Ammon's horn (tissue), 1 donor: ENCODE measurements at regions not wholly inside any gene's neighbourhood (a gene's known extent, or its start where the extent isn't known, plus 50 kb on each side); places are given as distances from the start of the nearest gene placed in this dataset.
"Not testable (repeated sequence)": the region's sequence is repeated elsewhere in the genome, so short reads cannot be mapped to it uniquely, and the experiment has no call there.

Experiments
- DNase-seq: peaks from one replicate; pipeline ENCODE4 v3.0.0-alpha.2; 2016; ENCODE audit warnings: low spot score

- no peak for DNase-seq
Observed at GRCh38 chr14:30309405-30309804, 249.6 kb upstream of the G2E3 start.

DNA sequence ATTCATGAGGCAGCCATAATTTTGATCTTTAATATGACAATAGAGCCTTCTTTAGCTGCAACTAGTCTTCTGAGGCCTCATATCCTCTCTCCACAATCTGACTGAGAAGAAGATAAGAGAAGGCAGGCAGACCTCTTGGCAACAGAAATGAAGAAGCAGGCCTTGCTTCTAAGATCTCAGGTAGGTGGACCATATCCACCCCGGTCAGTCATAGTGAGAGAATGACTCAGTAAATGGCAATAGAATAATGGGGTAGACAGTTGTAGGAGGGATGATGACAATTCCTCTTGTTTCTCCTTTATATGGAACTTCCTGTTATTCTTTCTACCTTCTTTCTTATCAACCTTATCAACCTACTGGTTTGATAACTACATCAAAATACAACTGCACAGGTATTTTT is 246.7 kb upstream of the G2E3 start:
- DNase-seq, result no peak

DNA sequence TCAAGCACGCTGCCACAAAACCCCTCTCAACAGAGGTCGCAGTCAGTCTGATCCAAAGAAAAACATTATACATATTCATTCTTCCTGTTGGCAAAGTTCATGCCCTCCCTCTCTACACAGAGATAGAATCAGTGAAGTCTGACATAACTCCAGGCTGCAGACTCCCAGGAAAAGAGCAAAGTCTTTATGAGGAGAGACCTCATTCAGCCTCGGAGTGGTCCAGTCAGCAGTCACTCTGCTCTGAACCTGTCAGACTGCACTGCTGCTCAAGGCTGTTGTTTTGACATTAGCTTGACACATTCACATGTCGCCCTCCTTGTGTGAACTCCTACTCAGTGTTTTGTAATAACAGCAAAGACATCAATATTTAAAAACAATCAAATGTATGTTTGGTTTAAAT is 241.2 kb upstream of the G2E3 start:
- DNase-seq, result no peak

DNA sequence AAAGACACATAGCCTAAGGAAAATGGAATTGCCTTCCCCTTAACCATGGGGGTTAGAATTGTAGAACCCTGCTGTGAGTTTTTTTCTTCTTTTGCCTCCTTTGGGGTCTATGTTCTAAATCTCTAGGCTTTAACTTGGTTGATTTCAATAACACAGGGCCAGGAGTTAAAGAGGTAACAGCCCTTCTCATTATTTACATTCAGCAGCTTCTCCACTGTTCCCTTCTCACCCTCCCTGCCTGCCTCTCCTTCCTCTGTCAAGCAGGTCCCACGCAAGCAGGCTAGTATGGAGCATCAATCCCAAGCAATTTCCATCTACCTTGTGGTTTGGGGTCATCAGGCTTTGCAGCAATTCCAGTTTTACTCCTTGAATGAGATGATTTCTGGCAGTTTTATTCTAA is 236.1 kb upstream of the G2E3 start:
- no peak for DNase-seq

GRCh38 chr14:30330033-30330432 is 228.9 kb upstream of the G2E3 start:
- no peak for DNase-seq

DNA sequence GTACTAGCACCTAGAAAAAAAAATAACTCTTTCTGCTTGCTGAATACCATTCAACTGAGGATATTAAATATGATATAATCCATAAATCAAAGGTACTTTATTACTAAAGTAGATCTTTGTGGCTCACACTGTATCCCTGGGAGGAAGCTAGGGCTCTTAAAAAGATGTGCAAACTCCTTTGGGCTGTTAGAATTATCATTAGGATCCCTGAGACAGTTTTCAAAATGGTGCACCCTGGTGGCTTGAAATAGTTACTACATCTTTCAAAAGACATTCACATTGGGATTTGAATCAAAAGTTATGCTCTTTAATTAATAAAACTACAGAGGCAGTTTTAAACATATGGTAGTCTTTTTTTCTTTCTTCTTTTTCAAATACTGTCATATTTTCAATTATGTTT is 228.5 kb upstream of the G2E3 start:
- no peak for DNase-seq

DNA sequence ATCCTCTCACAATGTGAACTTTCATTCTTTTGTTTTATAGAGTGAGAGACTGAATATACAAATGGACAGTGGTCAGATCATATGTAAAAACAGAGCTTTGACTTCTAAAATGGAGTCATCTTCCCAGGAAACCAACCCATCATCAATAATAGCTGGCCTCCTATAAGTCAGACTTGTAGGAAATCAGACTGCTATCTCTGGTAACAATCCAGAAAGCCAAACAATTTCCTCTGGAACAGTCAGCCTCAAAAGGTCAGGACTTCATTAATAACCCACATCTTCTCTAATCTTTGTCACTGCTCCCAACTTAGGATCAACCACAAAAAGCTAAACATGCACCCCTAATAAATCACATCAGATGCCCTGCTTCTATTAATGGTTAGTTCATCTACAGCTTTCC is 227.9 kb upstream of the G2E3 start:
- no peak for DNase-seq

DNA sequence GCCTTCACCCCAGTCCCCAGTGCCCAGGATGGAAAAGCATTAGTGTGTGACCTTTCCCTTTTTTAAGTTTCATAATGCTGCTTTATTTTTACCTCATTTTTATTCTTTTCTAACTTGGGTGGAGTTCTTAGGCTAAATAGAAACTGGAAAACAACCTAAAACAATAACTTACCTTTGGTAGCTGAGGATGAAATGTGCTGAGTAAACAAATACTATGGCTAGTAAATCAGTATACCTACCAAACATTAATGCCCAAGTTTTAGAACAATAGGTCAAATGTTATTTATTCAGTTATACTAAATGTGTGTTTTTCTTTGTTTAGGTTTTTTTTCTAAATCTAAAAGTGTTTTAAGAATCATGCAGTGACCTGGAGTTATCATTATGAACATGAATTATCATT is 226.6 kb upstream of the G2E3 start:
- DNase-seq, result no peak

DNA sequence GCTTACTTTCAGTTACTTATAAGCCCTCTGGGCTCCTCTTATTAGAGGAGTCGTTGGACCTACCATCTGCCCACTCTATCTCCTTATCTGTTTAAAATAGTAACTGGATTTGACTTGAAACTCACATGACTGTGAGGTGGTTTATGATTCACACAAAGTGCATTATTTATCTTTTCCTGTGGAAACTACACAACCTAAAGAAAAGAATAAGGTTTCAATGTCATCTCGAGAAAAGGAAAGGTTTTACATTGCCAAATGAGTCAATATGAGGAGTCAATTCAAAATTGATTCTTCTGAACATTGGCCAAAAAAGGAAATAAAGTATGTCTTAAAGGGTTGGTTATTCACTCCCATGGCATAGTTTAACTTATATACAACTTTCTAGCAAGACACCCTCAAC is 225.0 kb upstream of the G2E3 start:
- no peak for DNase-seq

- no peak for DNase-seq
Observed at GRCh38 chr14:30337456-30337855, 221.5 kb upstream of the G2E3 start.

- DNase-seq, result no peak
Observed at GRCh38 chr14:30339311-30339901, 219.6 kb upstream of the G2E3 start.

DNA sequence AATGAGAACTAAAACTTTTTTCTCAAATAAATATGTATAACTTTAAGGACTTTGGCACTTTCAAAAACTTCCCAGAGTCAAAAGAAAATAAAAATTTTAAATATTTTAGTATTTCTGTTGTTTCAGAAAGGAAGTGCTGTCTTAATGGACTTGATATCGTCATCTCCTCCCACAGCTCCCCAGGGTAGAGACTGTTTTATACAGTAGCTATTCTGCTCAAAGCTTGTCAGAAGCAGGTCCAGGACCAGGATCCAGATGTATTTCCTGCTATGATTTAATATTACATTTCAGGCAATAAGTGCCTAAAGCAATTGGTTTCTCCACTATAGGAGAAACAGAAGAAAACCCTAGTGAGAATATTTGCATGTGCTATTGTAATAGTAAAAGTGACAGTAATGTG is 218.5 kb upstream of the G2E3 start:
- DNase-seq, result no peak

GRCh38 chr14:30345511-30345910 is 213.4 kb upstream of the G2E3 start:
- no peak for DNase-seq

DNA sequence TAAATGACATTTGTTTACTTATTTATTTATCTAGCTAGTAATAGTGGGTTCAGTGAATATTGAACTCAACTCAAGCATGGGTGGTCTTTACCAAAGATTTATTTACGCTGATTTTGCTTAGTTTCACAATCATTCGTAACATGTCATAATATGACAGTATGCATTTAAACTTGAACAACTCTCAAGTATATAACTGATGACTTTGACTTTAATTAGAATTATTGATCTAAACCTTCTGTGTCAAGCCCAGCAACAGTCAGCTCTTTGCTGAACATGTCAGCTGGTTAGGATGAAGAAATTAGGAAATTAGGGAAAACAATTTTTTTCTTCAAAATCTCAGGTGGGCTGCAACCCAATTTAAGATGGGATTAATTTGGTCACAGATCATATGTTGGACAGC is 210.5 kb upstream of the G2E3 start:
- no peak for DNase-seq

GRCh38 chr14:30349520-30349919 is 209.4 kb upstream of the G2E3 start:
- peak; percentile 28 for DNase-seq

DNA sequence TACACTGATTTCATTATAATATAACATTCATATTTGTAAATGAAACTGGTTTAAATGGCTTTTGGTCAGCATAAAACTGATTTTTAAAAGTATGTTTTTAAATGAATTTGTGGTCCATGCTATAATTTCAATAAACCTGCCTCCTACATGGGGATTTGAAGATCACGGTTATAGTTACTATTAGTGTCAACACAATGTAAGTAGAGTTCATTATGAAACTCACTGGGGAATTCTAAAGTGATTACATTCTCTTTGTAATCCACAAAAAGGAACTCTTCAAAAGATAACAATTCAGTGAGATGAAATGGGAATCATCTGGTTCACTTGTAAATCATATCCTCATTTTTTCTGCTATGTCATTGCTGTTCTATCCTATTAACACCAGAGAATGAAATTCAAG is 204.5 kb upstream of the G2E3 start:
- no peak for DNase-seq

GRCh38 chr14:30355431-30355913 is 203.5 kb upstream of the G2E3 start:
- DNase-seq, result no peak

DNA sequence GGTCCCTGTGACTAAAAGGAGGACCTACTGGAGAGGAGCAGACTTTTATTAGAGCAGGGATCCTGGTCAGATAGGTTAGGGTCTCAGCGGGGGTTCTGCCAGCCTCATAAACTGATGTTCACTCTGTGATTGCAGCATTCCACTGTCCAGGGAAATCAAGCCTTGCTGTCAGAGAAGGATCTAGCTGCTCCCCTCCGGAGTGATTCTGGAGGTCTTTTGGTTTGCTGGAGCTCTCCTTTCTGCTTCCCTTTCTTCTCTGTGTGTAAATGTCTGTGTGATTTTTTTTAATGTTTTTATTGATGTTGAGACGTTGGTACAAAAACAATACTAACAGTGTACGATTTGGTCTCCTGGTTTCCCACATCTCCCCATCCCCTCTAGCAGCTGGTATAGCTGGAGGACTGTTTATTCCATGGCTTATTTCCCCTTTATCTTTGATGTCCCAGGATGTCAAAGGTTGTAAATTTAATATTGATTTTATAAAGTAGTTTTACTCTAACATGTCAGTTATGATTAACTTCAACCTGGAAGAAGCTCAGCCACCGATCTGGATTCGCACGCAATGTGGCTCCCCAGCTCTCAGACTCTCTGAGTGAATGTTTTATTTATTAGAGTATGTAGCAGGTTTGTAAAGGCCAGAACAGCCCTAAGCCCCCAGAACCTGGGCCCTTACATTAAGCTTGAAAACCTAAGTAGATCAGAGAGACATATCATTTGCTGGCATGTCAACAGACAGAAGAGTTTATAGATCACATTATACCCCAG is 202.3 kb upstream of the G2E3 start:
- no peak for DNase-seq

DNA sequence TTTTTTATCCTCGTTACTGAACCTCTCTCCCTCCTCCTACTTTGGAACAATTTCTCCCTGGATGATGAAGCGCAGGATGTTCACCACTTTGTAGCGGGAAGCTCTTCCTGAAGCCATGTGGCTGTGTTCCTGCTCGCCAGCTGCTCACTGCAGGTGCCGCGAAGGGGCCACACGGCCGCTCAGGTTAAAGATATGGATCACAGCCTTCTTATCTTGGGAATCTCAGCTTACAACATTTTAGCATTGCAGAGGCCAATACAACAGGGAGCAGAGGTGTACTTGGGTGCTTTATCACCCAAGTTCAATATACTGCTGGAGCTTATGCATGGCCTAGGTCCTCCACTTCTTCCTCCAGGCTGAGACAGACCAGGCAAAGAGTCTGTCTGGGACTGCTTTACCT is 201.2 kb upstream of the G2E3 start:
- peak; percentile 12 for DNase-seq

DNA sequence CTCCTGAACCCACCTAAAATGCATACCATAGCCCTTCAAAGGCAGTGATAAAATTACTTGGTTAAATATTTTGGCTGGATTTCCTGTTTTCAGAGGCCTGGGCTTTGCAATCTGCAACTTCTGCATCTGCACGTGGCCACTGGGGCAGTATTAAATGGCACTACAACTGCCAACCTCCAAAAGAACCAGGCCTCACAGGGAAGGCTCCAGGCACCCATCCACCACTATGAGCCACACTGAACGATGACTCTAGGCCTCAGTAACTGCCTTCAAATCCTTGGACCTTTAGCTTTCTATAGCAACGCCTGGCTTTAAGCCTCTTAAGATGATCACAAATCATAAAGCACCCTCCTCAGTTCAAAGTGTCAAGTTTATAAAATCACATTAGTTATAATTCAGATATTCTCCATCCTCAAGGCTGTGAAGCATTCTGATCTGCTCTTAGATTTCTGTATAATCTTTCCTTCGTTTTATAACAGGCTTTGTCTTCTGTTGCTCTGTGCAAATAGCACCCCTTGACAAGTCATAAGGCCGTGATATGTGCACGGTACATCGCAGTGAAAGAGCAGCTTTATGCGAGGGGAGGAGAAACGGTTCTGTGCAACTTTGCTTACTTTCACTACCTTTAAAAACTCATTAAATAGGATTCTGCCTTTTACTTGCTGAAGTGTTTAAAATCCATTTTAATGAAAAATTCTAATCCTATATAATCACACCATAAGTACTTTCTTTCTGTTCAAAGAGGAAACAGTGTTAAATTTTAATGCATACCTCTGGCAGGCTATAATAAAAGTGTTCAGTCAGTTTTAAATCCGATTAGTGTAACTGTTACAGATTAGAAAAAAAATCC is 196.4 kb upstream of the G2E3 start:
- DNase-seq, result no peak

- not testable (repeated sequence) for DNase-seq
Observed at GRCh38 chr14:30363219-30363880, 195.6 kb upstream of the G2E3 start.

GRCh38 chr14:30369502-30370180 is 189.3 kb upstream of the G2E3 start:
- no peak for DNase-seq
